Neural progenitor cell (in vitro differentiated cells): ENCODE measurements at regions not wholly inside any gene's neighbourhood (a gene's known extent, or its start where the extent isn't known, plus 50 kb on each side); places are given as distances from the start of the nearest gene placed in this dataset.

Source experiments
- CTCF ChIP-seq: fragments of 200-600 bp; sonication (generic); IDR thresholded peaks from 2 replicates; pipeline ENCODE4 v1.5.1; 2017; ENCODE audit warnings: antibody characterized with exemption, mild to moderate bottlenecking
- EZH2 ChIP-seq: fragments of 200-600 bp; sonication (generic); IDR thresholded peaks from 2 replicates; pipeline ENCODE4 v1.6.1; 2017; ENCODE audit warnings: antibody characterized with exemption, mild to moderate bottlenecking, moderate library complexity

DNA sequence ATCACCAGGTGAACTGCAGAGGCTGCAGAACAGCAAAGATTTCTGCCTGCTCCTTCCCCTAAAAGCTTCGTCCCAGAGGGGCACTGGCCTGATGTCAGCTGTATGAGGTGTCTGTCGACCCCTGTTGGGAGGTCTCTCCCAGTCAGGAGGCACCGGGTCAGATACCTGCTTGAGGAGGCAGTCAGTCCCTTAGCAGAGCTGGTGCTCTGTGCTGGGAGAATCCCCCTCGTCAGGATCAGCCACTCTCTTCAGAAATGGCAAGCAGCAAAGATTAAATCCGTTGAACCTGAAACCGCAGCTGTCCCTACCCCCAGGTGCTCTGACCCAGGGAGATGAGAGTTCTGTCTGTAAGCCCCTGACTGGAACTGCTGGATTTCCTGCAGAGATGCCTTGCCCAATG is 1166.3 kb upstream of the ADGRL3 start:
- no peak for TF ChIP-seq CTCF
- no peak for TF ChIP-seq EZH2
